HFF-Myc (cell line): ENCODE measurements at regions not wholly inside any gene's neighbourhood (a gene's known extent, or its start where the extent isn't known, plus 50 kb on each side); places are given as distances from the start of the nearest gene placed in this dataset.
"Not testable (repeated sequence)": the region's sequence is repeated elsewhere in the genome, so short reads cannot be mapped to it uniquely, and the experiment has no call there.

Experiments
- DNase-seq: peaks from one replicate; pipeline ENCODE4 v3.0.0-alpha.2; 2011; ENCODE audit warnings: low read depth; ENCODE audit errors: extremely low read depth
- H3K4me3 ChIP-seq: replicated peaks from 2 replicates; pipeline ENCODE4 v1.5.1; 2011; ENCODE audit warnings: low read depth, mild to moderate bottlenecking, control low read depth, low read length
- CTCF ChIP-seq: IDR thresholded peaks from 2 replicates; pipeline ENCODE4 v1.5.1; 2012; ENCODE audit warnings: mild to moderate bottlenecking, low read depth, low read length, control low read depth; ENCODE audit errors: missing control alignments

- no peak for TF ChIP-seq CTCF
These were observed 176.0 kb upstream of the NDUFV2 start for GRCh38 chr18:8926464-8926863.

GRCh38 chr18:8928044-8928443 is 174.5 kb upstream of the NDUFV2 start:
- no peak overlapping the region for H3K4me3 ChIP-seq
- TF ChIP-seq CTCF, result no peak
- no peak for DNase-seq

More at GRCh38 chr18:8926464-8926863, 176.0 kb upstream of the NDUFV2 start:
- no peak for DNase-seq
- no peak overlapping the region for H3K4me3 ChIP-seq

GRCh38 chr18:8928847-8929780 is 173.4 kb upstream of the NDUFV2 start:
- H3K4me3 ChIP-seq, result no peak overlapping the region
- DNase-seq, result no peak
- no peak for TF ChIP-seq CTCF

GRCh38 chr18:8930990-8931616 is 171.4 kb upstream of the NDUFV2 start:
- DNase-seq, result no peak
- no peak for TF ChIP-seq CTCF
- H3K4me3 ChIP-seq, result no peak overlapping the region

GRCh38 chr18:8932866-8933265 is 169.6 kb upstream of the NDUFV2 start:
- no peak overlapping the region for H3K4me3 ChIP-seq
- DNase-seq, result no peak
- TF ChIP-seq CTCF, result no peak

- H3K4me3 ChIP-seq, result no peak overlapping the region
These were observed 168.7 kb upstream of the NDUFV2 start for GRCh38 chr18:8933714-8934284.

GRCh38 chr18:8935346-8935745 is 167.2 kb upstream of the NDUFV2 start:
- DNase-seq, H3K4me3 ChIP-seq: not testable (repeated sequence)

More at GRCh38 chr18:8933714-8934284, 168.7 kb upstream of the NDUFV2 start:
- TF ChIP-seq CTCF, result no peak
- no peak for DNase-seq
